Epithelial cell of proximal tubule (primary cell): ENCODE measurements at regions not wholly inside any gene's neighbourhood (a gene's known extent, or its start where the extent isn't known, plus 50 kb on each side); places are given as distances from the start of the nearest gene placed in this dataset.
"Not testable (repeated sequence)": the region's sequence is repeated elsewhere in the genome, so short reads cannot be mapped to it uniquely, and the experiment has no call there.

ENCODE experiments used
- DNase-seq: peaks from one replicate; pipeline ENCODE4 v3.0.0-alpha.2; 2011; ENCODE audit warnings: low read depth
- H3K4me3 ChIP-seq: 2 replicates; pipeline ENCODE4 v1.5.1; 2011; ENCODE audit warnings: low read depth, mild to moderate bottlenecking, low read length
- CTCF ChIP-seq: conservative IDR thresholded peaks from 2 replicates; pipeline ENCODE4 v1.5.1; 2012; ENCODE audit warnings: low read depth, mild to moderate bottlenecking, low read length

DNA sequence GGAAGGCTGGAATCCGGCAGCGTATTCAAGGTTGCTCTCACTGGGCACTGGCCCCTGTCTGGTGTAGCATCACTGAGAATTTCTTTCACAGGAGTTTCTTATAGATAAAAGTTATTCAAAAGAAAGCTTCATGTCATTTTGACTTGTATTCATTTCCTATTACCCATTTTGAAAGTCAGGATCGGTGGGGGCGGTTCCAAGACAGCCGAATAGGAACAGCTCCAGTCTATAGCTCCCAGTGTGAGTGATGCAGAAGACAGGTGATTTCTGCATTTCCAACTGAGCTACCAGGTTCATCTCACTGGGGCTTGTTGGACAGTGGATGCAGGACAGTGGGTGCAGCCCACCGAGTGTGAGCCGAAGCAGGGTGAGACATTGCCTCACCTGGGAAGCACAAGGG is 51.5 kb upstream of the CDC42EP3 start:
- not testable (repeated sequence) for DNase-seq, H3K4me3 ChIP-seq

- no peak for DNase-seq
- TF ChIP-seq CTCF = no peak
- H3K4me3 ChIP-seq = no peak overlapping the region
Measured at GRCh38 chr2:37730037-37730818, 58.8 kb upstream of the CDC42EP3 start.

DNA sequence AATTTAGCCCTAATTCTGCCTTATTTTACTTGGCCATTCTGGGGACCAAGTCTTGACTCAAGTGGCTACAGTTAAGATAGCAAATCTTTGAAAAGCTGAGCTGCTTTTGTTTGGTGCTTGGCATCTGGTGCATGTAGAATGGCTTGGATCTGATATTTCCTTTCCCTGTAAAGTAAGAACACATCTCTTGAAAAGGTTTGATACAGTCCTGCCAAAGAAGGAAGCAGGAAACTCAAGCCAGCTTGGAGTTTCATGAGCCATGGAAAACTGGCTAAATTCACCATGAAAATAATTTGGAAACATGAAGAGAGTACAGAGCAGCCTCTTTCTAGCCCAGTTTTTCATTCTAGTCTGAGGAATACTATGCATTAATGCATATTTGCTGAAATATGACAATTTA is 61.0 kb upstream of the CDC42EP3 start:
- H3K4me3 ChIP-seq, DNase-seq: not testable (repeated sequence)

DNA sequence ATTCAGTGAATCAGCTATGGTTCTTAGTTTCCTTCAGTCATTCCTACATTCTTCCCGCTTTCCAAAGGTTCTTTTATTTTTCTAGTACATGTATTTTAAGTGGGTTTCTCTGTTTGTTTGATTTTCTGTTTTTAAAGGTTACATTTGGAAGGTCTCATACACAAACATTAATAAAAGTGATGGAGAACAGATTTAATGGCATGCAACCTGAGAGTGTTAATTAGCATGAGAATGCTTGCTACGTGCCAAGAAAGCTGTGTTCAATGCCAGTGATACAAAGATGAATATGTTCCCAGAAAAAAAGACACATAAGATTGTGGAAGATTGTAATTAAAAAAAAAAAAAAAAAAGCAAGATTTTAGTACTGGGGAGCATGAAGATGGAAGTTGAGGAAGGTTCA is 61.8 kb upstream of the CDC42EP3 start:
- no peak for DNase-seq
- H3K4me3 ChIP-seq = no peak overlapping the region
- no peak for TF ChIP-seq CTCF

DNA sequence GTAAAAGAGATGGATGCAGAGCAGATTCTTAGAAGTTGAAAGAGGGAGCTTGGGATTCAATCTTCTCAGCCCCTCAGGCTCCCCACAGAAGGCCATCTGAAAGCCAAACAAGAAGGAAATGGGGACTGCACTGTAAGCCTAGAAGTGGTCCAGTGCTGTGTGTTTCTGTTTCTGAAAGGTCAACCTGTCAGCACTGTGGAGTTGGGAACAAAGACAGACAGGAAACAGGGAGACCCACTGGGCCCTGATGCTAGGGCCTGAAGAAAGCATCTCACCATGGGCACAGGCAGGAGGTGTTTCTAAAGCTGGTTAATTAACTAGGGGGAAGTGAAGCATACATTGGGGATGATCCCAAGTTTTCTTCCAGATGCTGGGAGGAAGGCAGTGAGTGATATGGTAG is 62.5 kb upstream of the CDC42EP3 start:
- H3K4me3 ChIP-seq, DNase-seq: not testable (repeated sequence)

- not testable (repeated sequence) for DNase-seq, H3K4me3 ChIP-seq
Measured at GRCh38 chr2:37734891-37735523, 63.6 kb upstream of the CDC42EP3 start.

GRCh38 chr2:37735524-37735910 is 64.1 kb upstream of the CDC42EP3 start:
- DNase-seq, H3K4me3 ChIP-seq: not testable (repeated sequence)

DNA sequence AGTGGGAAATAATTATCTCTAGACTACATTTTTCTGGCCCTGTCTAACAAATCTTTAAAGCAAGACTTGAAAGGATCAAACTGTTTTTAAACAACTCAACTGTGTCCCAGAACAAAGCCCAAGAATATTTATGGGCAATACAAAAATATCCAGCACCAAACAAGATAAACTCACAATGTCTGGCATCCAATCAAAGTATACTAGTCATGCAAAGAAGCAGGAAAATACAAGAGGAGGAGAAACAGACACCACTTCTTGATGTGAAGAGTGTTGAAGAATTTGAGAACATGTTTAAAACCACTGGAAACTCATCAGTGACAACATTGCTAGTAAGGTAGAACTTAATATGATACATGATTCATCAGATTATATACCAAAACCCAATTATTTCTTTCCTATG is 66.1 kb upstream of the CDC42EP3 start:
- DNase-seq = no peak
- TF ChIP-seq CTCF = no peak
- no peak overlapping the region for H3K4me3 ChIP-seq

DNA sequence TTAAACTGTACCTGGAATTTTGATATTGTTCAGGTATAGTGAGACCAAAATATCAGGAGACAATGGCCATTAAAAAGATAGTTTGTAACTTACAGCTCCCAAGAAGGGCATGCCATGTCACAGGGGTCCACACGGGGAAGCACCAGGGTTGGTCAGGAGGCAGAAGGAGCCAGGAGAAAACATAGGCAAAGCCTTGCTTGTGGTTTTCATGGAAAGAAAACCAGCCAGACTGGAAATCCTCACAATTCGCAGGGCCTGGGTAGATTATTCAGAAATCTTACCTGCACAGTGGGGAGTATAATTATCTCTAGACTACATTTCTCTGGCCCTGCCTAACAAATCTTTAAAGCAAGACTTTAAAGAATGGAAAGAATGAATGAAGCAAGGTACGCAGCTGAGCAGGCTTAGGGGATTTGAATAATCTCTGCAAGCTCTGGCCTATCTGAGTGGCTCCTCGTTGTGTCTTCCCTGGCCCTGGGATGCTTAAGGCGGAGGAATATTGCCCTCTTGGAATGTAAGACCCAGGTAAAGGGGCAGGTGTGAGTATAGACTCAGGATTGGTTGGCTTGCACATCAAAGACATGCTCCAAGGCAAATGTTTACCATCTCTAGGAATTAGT is 66.9 kb upstream of the CDC42EP3 start:
- TF ChIP-seq CTCF = no peak
- no peak for DNase-seq
- no peak overlapping the region for H3K4me3 ChIP-seq
